ENCODE measurements at regions not wholly inside any gene's neighbourhood (a gene's known extent, or its start where the extent isn't known, plus 50 kb on each side); places are given as distances from the start of the nearest gene placed in this dataset.
"Not testable (repeated sequence)": the region's sequence is repeated elsewhere in the genome, so short reads cannot be mapped to it uniquely, and the experiment has no call there.

DNA sequence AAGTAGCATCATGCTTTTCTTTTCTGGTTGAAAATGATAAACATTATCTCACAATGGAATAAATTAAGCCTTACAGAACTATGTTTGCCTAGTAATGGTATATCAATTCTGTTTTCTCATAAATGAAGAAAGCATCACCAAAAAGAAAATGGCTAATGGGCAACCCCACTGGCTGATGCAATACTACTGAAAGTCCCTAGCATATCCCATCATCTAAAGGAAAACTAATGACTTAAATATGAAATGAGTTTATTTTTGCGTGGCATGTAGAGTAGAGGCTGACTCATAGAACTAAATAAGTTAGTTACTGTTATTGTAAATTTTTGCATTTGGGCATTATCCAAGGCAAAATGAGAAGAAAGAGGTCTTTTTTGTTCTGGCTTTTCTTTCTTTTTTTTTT is 1156.3 kb upstream of the SEL1L start:
- peaks cover 4% of the 10 kb centered on the region for H3K9me3 ChIP-seq (ENCODE audit: control insufficient read depth, insufficient read depth, low read length)
- DNase-seq (ENCODE audit: low read depth, low spot score): no peak
- no peak overlapping the region for H3K4me3 ChIP-seq (ENCODE audit: low read depth, low read length)
- no peaks in the 10 kb centered on the region for H3K27me3 ChIP-seq (ENCODE audit: control insufficient read depth, insufficient read depth, low read length)
- ChIA-PET CTCF (no interaction called here), POLR2A (no interaction called here)
- H3K27ac ChIP-seq (ENCODE audit: low read depth, low read length): no peak overlapping the region
- TF ChIP-seq, protein P1, sequence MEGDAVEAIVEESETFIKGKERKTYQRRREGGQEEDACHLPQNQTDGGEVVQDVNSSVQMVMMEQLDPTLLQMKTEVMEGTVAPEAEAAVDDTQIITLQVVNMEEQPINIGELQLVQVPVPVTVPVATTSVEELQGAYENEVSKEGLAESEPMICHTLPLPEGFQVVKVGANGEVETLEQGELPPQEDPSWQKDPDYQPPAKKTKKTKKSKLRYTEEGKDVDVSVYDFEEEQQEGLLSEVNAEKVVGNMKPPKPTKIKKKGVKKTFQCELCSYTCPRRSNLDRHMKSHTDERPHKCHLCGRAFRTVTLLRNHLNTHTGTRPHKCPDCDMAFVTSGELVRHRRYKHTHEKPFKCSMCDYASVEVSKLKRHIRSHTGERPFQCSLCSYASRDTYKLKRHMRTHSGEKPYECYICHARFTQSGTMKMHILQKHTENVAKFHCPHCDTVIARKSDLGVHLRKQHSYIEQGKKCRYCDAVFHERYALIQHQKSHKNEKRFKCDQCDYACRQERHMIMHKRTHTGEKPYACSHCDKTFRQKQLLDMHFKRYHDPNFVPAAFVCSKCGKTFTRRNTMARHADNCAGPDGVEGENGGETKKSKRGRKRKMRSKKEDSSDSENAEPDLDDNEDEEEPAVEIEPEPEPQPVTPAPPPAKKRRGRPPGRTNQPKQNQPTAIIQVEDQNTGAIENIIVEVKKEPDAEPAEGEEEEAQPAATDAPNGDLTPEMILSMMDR (IDR thresholded peaks at IDR 0.05; ENCODE audit: low read depth, low read length): no peak

DNA sequence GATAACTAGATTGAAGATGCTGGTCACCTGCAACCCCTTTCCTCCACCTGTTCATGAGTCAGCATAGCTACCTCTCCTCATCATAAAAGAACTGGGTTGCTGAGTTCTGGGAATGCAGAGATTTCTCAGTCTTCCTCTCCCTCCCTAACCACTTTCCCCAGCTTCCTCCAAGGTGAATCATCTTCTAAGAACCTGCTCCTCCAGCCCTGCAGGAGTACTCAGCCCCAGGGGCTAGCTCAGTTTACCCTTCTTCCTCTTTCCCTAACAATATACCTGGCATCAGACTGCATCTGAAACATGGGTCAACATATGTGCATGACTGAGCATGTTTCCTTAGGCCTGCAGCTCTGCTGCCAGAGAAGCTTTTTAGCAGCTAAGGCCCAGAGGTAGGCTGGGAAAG is 1157.5 kb upstream of the SEL1L start:
- H3K27ac ChIP-seq (ENCODE audit: low read depth, low read length); H3K9me3 ChIP-seq (ENCODE audit: control insufficient read depth, insufficient read depth, low read length); H3K27me3 ChIP-seq (ENCODE audit: control insufficient read depth, insufficient read depth, low read length); DNase-seq (ENCODE audit: low read depth, low spot score); POLR2A ChIA-PET; CTCF ChIA-PET; H3K4me3 ChIP-seq (ENCODE audit: low read depth, low read length): not testable (repeated sequence)

DNA sequence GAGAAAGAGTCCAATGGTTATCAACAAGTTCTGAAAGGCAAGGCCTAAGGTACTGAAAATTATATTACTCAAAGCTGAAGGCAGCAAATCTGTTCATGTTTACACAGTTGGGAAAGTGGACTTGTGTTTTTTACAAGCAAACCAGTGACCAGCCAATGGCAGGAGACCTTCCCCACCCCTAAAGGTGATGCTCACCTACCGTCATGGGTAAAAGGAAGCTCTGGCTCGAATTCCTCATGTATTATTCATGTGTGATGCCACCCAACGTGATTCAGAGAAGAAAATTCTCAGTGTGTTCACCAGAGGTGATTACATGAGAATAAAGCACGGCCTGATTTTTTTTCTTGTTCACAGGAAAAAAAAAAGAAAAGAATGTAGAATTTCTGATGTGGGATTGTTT is 1161.2 kb upstream of the SEL1L start:
- CTCF ChIA-PET: interaction anchor here (0.5 kb wide), 1 partner anchor 170 kb away, joined by 3 read pairs; no protein-coding TSS in a partner anchor
- no peak for DNase-seq (ENCODE audit: low read depth, low spot score)
- Histone ChIP-seq H3K27ac (ENCODE audit: low read depth, low read length) (no peak overlapping the region), H3K4me3 (ENCODE audit: low read depth, low read length) (no peak overlapping the region), H3K9me3 (ENCODE audit: control insufficient read depth, insufficient read depth, low read length) (peaks cover 11% of the 10 kb centered on the region), H3K27me3 (ENCODE audit: control insufficient read depth, insufficient read depth, low read length) (no peaks in the 10 kb centered on the region)
- POLR2A ChIA-PET: no interaction called here
- TF ChIP-seq, protein P1 (IDR thresholded peaks at IDR 0.05; ENCODE audit: low read depth, low read length): no peak

DNA sequence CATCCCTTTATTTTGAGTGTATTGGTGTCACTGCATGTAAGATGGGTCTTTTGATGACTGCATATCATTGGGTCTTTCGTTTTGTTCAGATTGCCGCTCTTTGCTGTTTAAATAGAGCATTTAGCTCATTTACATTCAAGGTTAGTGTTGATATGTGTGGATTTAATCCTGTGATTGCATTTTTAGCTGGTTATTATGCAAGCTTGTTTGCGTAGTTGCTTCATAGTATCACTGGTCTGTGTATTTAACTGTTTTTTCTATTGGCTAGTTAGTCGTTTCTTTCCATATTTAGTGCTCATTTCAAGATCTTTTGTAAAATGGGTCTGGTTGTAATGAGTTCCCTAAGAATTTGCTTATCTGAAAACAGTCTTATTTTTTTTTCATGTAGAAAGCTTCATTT is 1170.6 kb upstream of the SEL1L start:
- H3K9me3 ChIP-seq (ENCODE audit: control insufficient read depth, insufficient read depth, low read length): no peaks in the 10 kb centered on the region
- H3K4me3 ChIP-seq (ENCODE audit: low read depth, low read length): no peak overlapping the region
- H3K27me3 ChIP-seq (ENCODE audit: control insufficient read depth, insufficient read depth, low read length): no peaks in the 10 kb centered on the region
- POLR2A ChIA-PET: no interaction called here
- no peak overlapping the region for H3K27ac ChIP-seq (ENCODE audit: low read depth, low read length)
- DNase-seq (ENCODE audit: low read depth, low spot score): no peak
- TF ChIP-seq, protein P1 (IDR thresholded peaks at IDR 0.05; ENCODE audit: low read depth, low read length): no peak
- CTCF ChIA-PET: no interaction called here

DNA sequence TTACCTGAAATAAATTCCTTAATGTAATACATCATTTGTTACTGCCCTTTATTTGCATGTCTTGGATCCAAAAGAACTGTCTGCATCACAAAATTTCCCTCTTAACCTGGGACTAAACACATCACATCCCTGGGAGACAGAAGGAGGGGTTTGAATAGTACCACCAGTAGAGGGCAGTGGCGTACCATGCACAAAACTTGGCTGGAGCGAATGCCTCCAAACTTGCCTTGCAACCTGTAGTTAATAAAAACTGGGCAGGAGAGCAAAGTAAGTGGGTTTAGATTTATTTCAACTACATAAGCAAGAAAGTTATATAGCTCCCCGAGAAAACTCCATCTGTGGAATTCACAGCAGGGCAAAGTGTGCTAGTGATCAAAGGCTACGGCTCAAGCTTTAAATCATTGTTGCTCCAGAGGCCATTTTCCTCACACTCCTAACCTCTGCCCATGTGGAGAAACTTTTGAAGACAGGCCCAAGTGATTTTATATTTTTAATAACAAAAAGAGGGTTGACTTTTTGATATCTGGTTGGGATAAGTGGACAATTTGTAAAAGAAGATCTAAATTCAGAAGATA is 1176.7 kb upstream of the SEL1L start:
- Histone ChIP-seq H3K4me3 (ENCODE audit: low read depth, low read length) (no peak overlapping the region), H3K9me3 (ENCODE audit: control insufficient read depth, insufficient read depth, low read length) (no peaks in the 10 kb centered on the region; the same call in 1 of the 2 replicates), H3K27ac (ENCODE audit: low read depth, low read length) (no peak overlapping the region), H3K27me3 (ENCODE audit: control insufficient read depth, insufficient read depth, low read length) (no peaks in the 10 kb centered on the region)
- CTCF ChIA-PET: interaction anchor here (0.6 to 1.0 kb wide), 6 partner anchors 10 to 782 kb away, joined by 3 to 5 read pairs (median 3); no protein-coding TSS in a partner anchor
- TF ChIP-seq, protein P1 (IDR thresholded peaks at IDR 0.05; ENCODE audit: low read depth, low read length): peak; percentile 85
- peak; percentile 11 for DNase-seq (ENCODE audit: low read depth, low spot score)
- POLR2A ChIA-PET: no interaction called here
